ENCODE measurements at regions not wholly inside any gene's neighbourhood (a gene's known extent, or its start where the extent isn't known, plus 50 kb on each side); places are given as distances from the start of the nearest gene placed in this dataset.

GRCh38 chr4:153969542-153969941 is 180.7 kb upstream of the SFRP2 start:
- Histone ChIP-seq H3K27ac (ENCODE audit: low read depth, low read length) (no peak overlapping the region), H3K4me3 (ENCODE audit: low read length) (no peak overlapping the region), H3K9me3 (ENCODE audit: control insufficient read depth, low read length) (peaks cover 9% of the 10 kb centered on the region), H3K4me1 (ENCODE audit: control insufficient read depth, insufficient read depth, low read length) (no peaks in the 10 kb centered on the region), H3K27me3 (ENCODE audit: control insufficient read depth, insufficient read depth, low read length, poor library complexity, severe bottlenecking) (no peaks in the 10 kb centered on the region), H3K36me3 (ENCODE audit: control insufficient read depth, insufficient read depth, low read length) (no peaks in the 10 kb centered on the region), H3K9ac (ENCODE audit: extremely low read depth, low read length, poor library complexity, severe bottlenecking) (no peak overlapping the region)
- Mint-ChIP-seq H3K4me3 (no peak overlapping the region), H3K9me3 (peaks cover 15% of the 10 kb centered on the region), H3K4me1 (no peaks in the 10 kb centered on the region), H3K27me3 (ENCODE audit: insufficient read depth) (no peaks in the 10 kb centered on the region), H3K27ac (no peak overlapping the region), H3K36me3 (ENCODE audit: low read depth) (no peaks in the 10 kb centered on the region)
- no peak for DNase-seq
- no peak for TF ChIP-seq CTCF (conservative IDR thresholded peaks at IDR 0.05)

- Histone ChIP-seq H3K27me3 (ENCODE audit: control insufficient read depth, insufficient read depth, low read length, poor library complexity, severe bottlenecking) (no peaks in the 10 kb centered on the region), H3K9me3 (ENCODE audit: control insufficient read depth, low read length) (no peaks in the 10 kb centered on the region), H3K4me3 (ENCODE audit: low read length) (no peak overlapping the region), H3K4me1 (ENCODE audit: control insufficient read depth, insufficient read depth, low read length) (no peaks in the 10 kb centered on the region), H3K9ac (ENCODE audit: extremely low read depth, low read length, poor library complexity, severe bottlenecking) (no peak overlapping the region), H3K27ac (ENCODE audit: low read depth, low read length) (no peak overlapping the region), H3K36me3 (ENCODE audit: control insufficient read depth, insufficient read depth, low read length) (no peaks in the 10 kb centered on the region)
- no peak overlapping the region for H3K4me3 Mint-ChIP-seq
- no peaks in the 10 kb centered on the region for H3K36me3 Mint-ChIP-seq (ENCODE audit: low read depth)
- H3K27me3 Mint-ChIP-seq (ENCODE audit: insufficient read depth), result no peaks in the 10 kb centered on the region
- DNase-seq, result no peak
- no peaks in the 10 kb centered on the region for H3K4me1 Mint-ChIP-seq
- TF ChIP-seq CTCF (conservative IDR thresholded peaks at IDR 0.05), result no peak
- no peaks in the 10 kb centered on the region for H3K9me3 Mint-ChIP-seq
- H3K27ac Mint-ChIP-seq, result no peak overlapping the region
Measured at GRCh38 chr4:153966641-153967040, 177.8 kb upstream of the SFRP2 start.

- Mint-ChIP-seq H3K27ac (no peak overlapping the region), H3K36me3 (ENCODE audit: low read depth) (no peaks in the 10 kb centered on the region), H3K27me3 (ENCODE audit: insufficient read depth) (no peaks in the 10 kb centered on the region), H3K4me1 (no peaks in the 10 kb centered on the region), H3K9me3 (peaks cover 6% of the 10 kb centered on the region), H3K4me3 (no peak overlapping the region)
- H3K4me3 ChIP-seq (ENCODE audit: low read length), result no peak overlapping the region
- H3K9me3 ChIP-seq (ENCODE audit: control insufficient read depth, low read length), result no peaks in the 10 kb centered on the region
- no peaks in the 10 kb centered on the region for H3K36me3 ChIP-seq (ENCODE audit: control insufficient read depth, insufficient read depth, low read length)
- H3K27ac ChIP-seq (ENCODE audit: low read depth, low read length), result no peak overlapping the region
- DNase-seq, result no peak
- H3K9ac ChIP-seq (ENCODE audit: extremely low read depth, low read length, poor library complexity, severe bottlenecking), result no peak overlapping the region
- 94 to 99% methylated on average over 2 to 3 of the region's 3 CpGs for WGBS, 2 experiments (ENCODE audit: insufficient coverage in 1 of 2, insufficient read length in 1 of 2)
- H3K4me1 ChIP-seq (ENCODE audit: control insufficient read depth, insufficient read depth, low read length), result no peaks in the 10 kb centered on the region
- TF ChIP-seq CTCF (conservative IDR thresholded peaks at IDR 0.05), result no peak
- H3K27me3 ChIP-seq (ENCODE audit: control insufficient read depth, insufficient read depth, low read length, poor library complexity, severe bottlenecking), result no peaks in the 10 kb centered on the region
Measured at GRCh38 chr4:153963216-153963615, 174.3 kb upstream of the SFRP2 start.
